ENCODE measurements at regions not wholly inside any gene's neighbourhood (a gene's known extent, or its start where the extent isn't known, plus 50 kb on each side); places are given as distances from the start of the nearest gene placed in this dataset.

DNA sequence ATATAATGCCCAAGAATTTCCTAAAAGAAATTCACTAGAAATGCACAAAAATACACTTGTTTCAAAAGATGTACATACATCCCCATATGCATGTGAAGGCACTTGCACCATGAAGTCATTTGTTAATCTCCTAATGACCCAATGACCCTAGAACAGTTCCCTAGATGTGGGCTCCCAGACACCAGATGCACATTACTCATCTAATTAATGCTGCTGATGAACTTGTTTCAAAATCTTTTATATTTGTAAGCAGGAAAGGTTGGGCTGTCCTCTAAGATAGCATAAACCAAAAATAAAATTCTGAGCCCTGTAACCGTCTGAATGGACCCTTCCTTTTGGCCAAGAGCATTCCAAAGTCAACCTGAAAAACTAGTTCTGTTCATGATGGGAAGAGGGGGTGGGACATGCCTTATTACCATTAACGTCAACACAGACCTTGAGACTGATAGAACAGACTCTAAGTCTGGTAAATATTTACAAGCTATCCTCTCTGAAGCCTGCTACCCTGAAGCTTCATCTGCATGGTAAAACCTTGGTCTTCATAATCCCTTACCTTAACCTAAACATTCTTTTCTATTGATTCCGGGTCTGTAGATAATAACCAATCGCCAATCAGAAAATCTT is 91.0 kb upstream of the DAPK1 start:
- TF ChIP-seq, protein P1, sequence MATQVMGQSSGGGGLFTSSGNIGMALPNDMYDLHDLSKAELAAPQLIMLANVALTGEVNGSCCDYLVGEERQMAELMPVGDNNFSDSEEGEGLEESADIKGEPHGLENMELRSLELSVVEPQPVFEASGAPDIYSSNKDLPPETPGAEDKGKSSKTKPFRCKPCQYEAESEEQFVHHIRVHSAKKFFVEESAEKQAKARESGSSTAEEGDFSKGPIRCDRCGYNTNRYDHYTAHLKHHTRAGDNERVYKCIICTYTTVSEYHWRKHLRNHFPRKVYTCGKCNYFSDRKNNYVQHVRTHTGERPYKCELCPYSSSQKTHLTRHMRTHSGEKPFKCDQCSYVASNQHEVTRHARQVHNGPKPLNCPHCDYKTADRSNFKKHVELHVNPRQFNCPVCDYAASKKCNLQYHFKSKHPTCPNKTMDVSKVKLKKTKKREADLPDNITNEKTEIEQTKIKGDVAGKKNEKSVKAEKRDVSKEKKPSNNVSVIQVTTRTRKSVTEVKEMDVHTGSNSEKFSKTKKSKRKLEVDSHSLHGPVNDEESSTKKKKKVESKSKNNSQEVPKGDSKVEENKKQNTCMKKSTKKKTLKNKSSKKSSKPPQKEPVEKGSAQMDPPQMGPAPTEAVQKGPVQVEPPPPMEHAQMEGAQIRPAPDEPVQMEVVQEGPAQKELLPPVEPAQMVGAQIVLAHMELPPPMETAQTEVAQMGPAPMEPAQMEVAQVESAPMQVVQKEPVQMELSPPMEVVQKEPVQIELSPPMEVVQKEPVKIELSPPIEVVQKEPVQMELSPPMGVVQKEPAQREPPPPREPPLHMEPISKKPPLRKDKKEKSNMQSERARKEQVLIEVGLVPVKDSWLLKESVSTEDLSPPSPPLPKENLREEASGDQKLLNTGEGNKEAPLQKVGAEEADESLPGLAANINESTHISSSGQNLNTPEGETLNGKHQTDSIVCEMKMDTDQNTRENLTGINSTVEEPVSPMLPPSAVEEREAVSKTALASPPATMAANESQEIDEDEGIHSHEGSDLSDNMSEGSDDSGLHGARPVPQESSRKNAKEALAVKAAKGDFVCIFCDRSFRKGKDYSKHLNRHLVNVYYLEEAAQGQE (IDR thresholded peaks at IDR 0.05; ENCODE audit: insufficient read depth in 1 of 2, low read depth in 2 of 2, low read length in 2 of 2) = no peak
- TF ChIP-seq POLR2AphosphoS5 (IDR thresholded peaks at IDR 0.05; ENCODE audit: low read depth, low read length) (no peak), TAF1 (IDR thresholded peaks at IDR 0.05; ENCODE audit: borderline replicate concordance, insufficient read depth, low read length) (no peak), SIN3A (IDR thresholded peaks at IDR 0.05; ENCODE audit: borderline replicate concordance, insufficient read depth, low read length) (no peak)

All from PFSK-1 (cell line).